KMS-11 (cell line): ENCODE measurements at regions not wholly inside any gene's neighbourhood (a gene's known extent, or its start where the extent isn't known, plus 50 kb on each side); places are given as distances from the start of the nearest gene placed in this dataset.
A peak's percentile ranks its signal among the peaks of the same experiment; 100 is the strongest.

Experiments used
- H2AFZ ChIP-seq: fragments of 200-600 bp; sonication (generic); 2 replicates; pipeline ENCODE4 v1.6.1; 2016; ENCODE audit warnings: antibody characterized with exemption, mixed run types, low read depth
- H3K27ac ChIP-seq: fragments of 200-600 bp; sonication (generic); 2 replicates; pipeline ENCODE4 v1.6.1; 2016; ENCODE audit warnings: mild to moderate bottlenecking, mixed run types
- H3K27me3 ChIP-seq: fragments of 200-600 bp; sonication (generic); 2 replicates; pipeline ENCODE4 v1.6.1; 2017; ENCODE audit warnings: mild to moderate bottlenecking, low read depth, mixed run types, moderate library complexity; ENCODE audit not compliant: insufficient read depth
- H3K36me3 ChIP-seq: fragments of 200-600 bp; sonication (generic); 2 replicates; pipeline ENCODE4 v1.6.1; 2017; ENCODE audit warnings: mild to moderate bottlenecking, mixed run types; ENCODE audit not compliant: insufficient read depth
- H3K4me1 ChIP-seq: fragments of 200-600 bp; sonication (generic); 2 replicates; pipeline ENCODE4 v1.6.1; 2016; ENCODE audit warnings: mild to moderate bottlenecking, low read depth, mixed run types; ENCODE audit not compliant: poor library complexity, severe bottlenecking
- H3K4me2 ChIP-seq: fragments of 200-600 bp; sonication (generic); 2 replicates; pipeline ENCODE4 v1.7.0; 2016; ENCODE audit warnings: mild to moderate bottlenecking, mixed run types
- H3K4me3 ChIP-seq: fragments of 200-600 bp; sonication (generic); IDR thresholded peaks from 2 replicates; pipeline ENCODE4 v1.6.1; 2017; ENCODE audit warnings: low read depth, low read length, mixed read lengths; ENCODE audit not compliant: insufficient read depth
- H3K79me2 ChIP-seq: fragments of 200-600 bp; sonication (generic); 2 replicates; pipeline ENCODE4 v1.6.1; 2016; ENCODE audit warnings: low read depth, mixed run types; ENCODE audit not compliant: insufficient read depth
- H3K9ac ChIP-seq: fragments of 200-600 bp; sonication (generic); 2 replicates; pipeline ENCODE4 v1.6.1; 2016; ENCODE audit warnings: mild to moderate bottlenecking, mixed run types
- H4K20me1 ChIP-seq: fragments of 200-600 bp; sonication (generic); 2 replicates; pipeline ENCODE4 v1.6.1; 2016; ENCODE audit warnings: mild to moderate bottlenecking, mixed run types; ENCODE audit not compliant: insufficient read depth
- CTCF ChIP-seq: fragments of 200-600 bp; sonication (generic); conservative IDR thresholded peaks from 2 replicates; pipeline ENCODE4 v1.6.1; 2017; ENCODE audit warnings: low read depth, mild to moderate bottlenecking, antibody characterized with exemption, low read length, moderate library complexity, mixed read lengths

- Histone ChIP-seq H4K20me1 (no peaks in the 10 kb centered on the region), H3K4me2 (no peak overlapping the region), H3K79me2 (no peaks in the 10 kb centered on the region), H3K27ac (no peak overlapping the region), H3K4me1 (no peaks in the 10 kb centered on the region), H3K9ac (no peak overlapping the region), H3K4me3 (no peak overlapping the region), H3K27me3 (no peaks in the 10 kb centered on the region), H3K36me3 (no peaks in the 10 kb centered on the region), H2AFZ (no peak overlapping the region)
- peak; percentile 43; the same call in 1 of the 2 replicates for TF ChIP-seq CTCF
These were observed 198.8 kb downstream of the AMY1C start for GRCh38 chr1:103948526-103948925.

GRCh38 chr1:103949779-103950178 is 200.1 kb downstream of the AMY1C start:
- H3K27me3 ChIP-seq = no peaks in the 10 kb centered on the region
- no peak for TF ChIP-seq CTCF
- no peaks in the 10 kb centered on the region for H4K20me1 ChIP-seq
- no peaks in the 10 kb centered on the region for H3K4me1 ChIP-seq
- H3K4me3 ChIP-seq = no peak overlapping the region
- no peak overlapping the region for H3K9ac ChIP-seq
- H3K27ac ChIP-seq = no peak overlapping the region
- no peak overlapping the region for H3K4me2 ChIP-seq
- no peak overlapping the region for H2AFZ ChIP-seq
- no peaks in the 10 kb centered on the region for H3K79me2 ChIP-seq
- H3K36me3 ChIP-seq = no peaks in the 10 kb centered on the region

- H3K9ac ChIP-seq = no peak overlapping the region
- no peak overlapping the region for H3K4me2 ChIP-seq
- H3K27me3 ChIP-seq = no peaks in the 10 kb centered on the region
- H3K4me1 ChIP-seq = no peaks in the 10 kb centered on the region
- H3K79me2 ChIP-seq = no peaks in the 10 kb centered on the region
- H3K36me3 ChIP-seq = no peaks in the 10 kb centered on the region
- H3K27ac ChIP-seq = no peak overlapping the region
- H4K20me1 ChIP-seq = no peaks in the 10 kb centered on the region
- no peak overlapping the region for H3K4me3 ChIP-seq
- no peak for TF ChIP-seq CTCF
- no peak overlapping the region for H2AFZ ChIP-seq
These were observed 203.7 kb downstream of the AMY1C start for GRCh38 chr1:103953386-103953785.

- no peak overlapping the region for H3K4me2 ChIP-seq
- H3K79me2 ChIP-seq = no peaks in the 10 kb centered on the region
- no peak overlapping the region for H2AFZ ChIP-seq
- H4K20me1 ChIP-seq = no peaks in the 10 kb centered on the region
- H3K27me3 ChIP-seq = no peaks in the 10 kb centered on the region
- no peak overlapping the region for H3K4me3 ChIP-seq
- no peak for TF ChIP-seq CTCF
- H3K36me3 ChIP-seq = no peaks in the 10 kb centered on the region
- H3K27ac ChIP-seq = no peak overlapping the region
- no peaks in the 10 kb centered on the region for H3K4me1 ChIP-seq
- no peak overlapping the region for H3K9ac ChIP-seq
These were observed 209.0 kb downstream of the AMY1C start for GRCh38 chr1:103958699-103959098.
